NCI-H526 treated with DMSO at 0.1 percent for 48 hours (cell line): ENCODE measurements at regions not wholly inside any gene's neighbourhood (a gene's known extent, or its start where the extent isn't known, plus 50 kb on each side); places are given as distances from the start of the nearest gene placed in this dataset.
"Not testable (repeated sequence)": the region's sequence is repeated elsewhere in the genome, so short reads cannot be mapped to it uniquely, and the experiment has no call there.

Experiments used
- DNase-seq: peaks from one replicate; lab custom pipeline; 2025; lab: John Stamatoyannopoulos, UW

- DNase-seq = no peak
Measured at GRCh38 chr13:30065181-30065580, 214.8 kb upstream of the UBL3 start.

GRCh38 chr13:30063892-30064291 is 213.5 kb upstream of the UBL3 start:
- DNase-seq = peak; percentile 76

GRCh38 chr13:30061217-30061616 is 210.8 kb upstream of the UBL3 start:
- no peak for DNase-seq

GRCh38 chr13:30058429-30058828 is 208.0 kb upstream of the UBL3 start:
- DNase-seq = no peak

- DNase-seq = not testable (repeated sequence)
Measured at GRCh38 chr13:30054546-30054945, 204.1 kb upstream of the UBL3 start.

- no peak for DNase-seq
Measured at GRCh38 chr13:30053939-30054338, 203.5 kb upstream of the UBL3 start.

- DNase-seq = no peak
Measured at GRCh38 chr13:30052120-30052519, 201.7 kb upstream of the UBL3 start.

GRCh38 chr13:30051531-30052060 is 201.2 kb upstream of the UBL3 start:
- no peak for DNase-seq

- DNase-seq = no peak
Measured at GRCh38 chr13:30049692-30050091, 199.3 kb upstream of the UBL3 start.

GRCh38 chr13:30047154-30047874 is 196.9 kb upstream of the UBL3 start:
- DNase-seq = peak; percentile 97

GRCh38 chr13:30045916-30046704 is 195.7 kb upstream of the UBL3 start:
- DNase-seq = no peak

GRCh38 chr13:30044932-30045331 is 194.5 kb upstream of the UBL3 start:
- no peak for DNase-seq

GRCh38 chr13:30043631-30043925 is 193.2 kb upstream of the UBL3 start:
- DNase-seq = no peak

GRCh38 chr13:30042891-30043630 is 192.6 kb upstream of the UBL3 start:
- DNase-seq = no peak

- DNase-seq = no peak
Measured at GRCh38 chr13:30042272-30042671, 191.9 kb upstream of the UBL3 start.

GRCh38 chr13:30039511-30039911 is 189.1 kb upstream of the UBL3 start:
- no peak for DNase-seq

GRCh38 chr13:30038884-30039283 is 188.5 kb upstream of the UBL3 start:
- no peak for DNase-seq

GRCh38 chr13:30037766-30038165 is 187.3 kb upstream of the UBL3 start:
- DNase-seq = no peak

- DNase-seq = no peak
Measured at GRCh38 chr13:30037306-30037705, 186.9 kb upstream of the UBL3 start.

GRCh38 chr13:30034458-30034795 is 184.0 kb upstream of the UBL3 start:
- no peak for DNase-seq

- DNase-seq = no peak
Measured at GRCh38 chr13:30033681-30034457, 183.5 kb upstream of the UBL3 start.

- no peak for DNase-seq
Measured at GRCh38 chr13:30032263-30032662, 181.8 kb upstream of the UBL3 start.
